Mesendoderm (in vitro differentiated cells): ENCODE measurements at regions not wholly inside any gene's neighbourhood (a gene's known extent, or its start where the extent isn't known, plus 50 kb on each side); places are given as distances from the start of the nearest gene placed in this dataset.

Experiments used
- DNase-seq: peaks from one replicate; pipeline ENCODE4 v3.0.0; 2013
- H2AK5ac ChIP-seq: 2 replicates; pipeline ENCODE4 v1.6.1; 2013; ENCODE audit warnings: low read length, inconsistent platforms
- H2BK120ac ChIP-seq: 2 replicates; pipeline ENCODE4 v1.6.1; 2013; ENCODE audit warnings: low read depth, mild to moderate bottlenecking, low read length, moderate library complexity, mixed read lengths
- H2BK15ac ChIP-seq: replicated peaks from 2 replicates; pipeline ENCODE4 v1.6.1; 2013; ENCODE audit warnings: low read depth, mild to moderate bottlenecking, moderate library complexity
- H2BK5ac ChIP-seq: 2 replicates; pipeline ENCODE4 v1.6.1; 2013; ENCODE audit warnings: low read length, inconsistent platforms
- H3K18ac ChIP-seq: 2 replicates; pipeline ENCODE4 v1.6.1; 2013; ENCODE audit warnings: mild to moderate bottlenecking, low read length, mixed read lengths
- H3K23ac ChIP-seq: one replicate; pipeline ENCODE4 v1.6.1; 2013; ENCODE audit warnings: low read length
- H3K27ac ChIP-seq: 2 replicates; pipeline ENCODE4 v1.5.1; 2013; ENCODE audit warnings: low read depth, mild to moderate bottlenecking, inconsistent platforms, low read length, moderate library complexity
- H3K27me3 ChIP-seq: 2 replicates; pipeline ENCODE4 v1.6.1; 2013; ENCODE audit warnings: low read length, control low read depth, mild to moderate bottlenecking, inconsistent platforms; ENCODE audit not compliant: insufficient read depth, poor library complexity
- H3K36me3 ChIP-seq: 2 replicates; pipeline ENCODE4 v1.6.1; 2013; ENCODE audit warnings: low read length, inconsistent platforms; ENCODE audit not compliant: control insufficient read depth, insufficient read depth
- H3K4ac ChIP-seq: one replicate; pipeline ENCODE4 v1.6.1; 2013; ENCODE audit warnings: low read depth, mild to moderate bottlenecking, low read length, moderate library complexity
- H3K4me1 ChIP-seq: 2 replicates; pipeline ENCODE4 v1.6.1; 2013; ENCODE audit warnings: low read depth, low read length, inconsistent platforms; ENCODE audit not compliant: control insufficient read depth
- H3K4me2 ChIP-seq: 2 replicates; pipeline ENCODE4 v1.6.1; 2013; ENCODE audit warnings: low read length
- H3K4me3 ChIP-seq: 2 replicates; pipeline ENCODE4 v1.5.1; 2013; ENCODE audit warnings: mild to moderate bottlenecking, low read length
- H3K56ac ChIP-seq: one replicate; pipeline ENCODE4 v1.6.1; 2013; ENCODE audit warnings: low read length
- H3K79me1 ChIP-seq: 2 replicates; pipeline ENCODE4 v1.6.1; 2013; ENCODE audit warnings: low read length, inconsistent platforms
- H3K79me2 ChIP-seq: 2 replicates; pipeline ENCODE4 v1.6.1; 2013; ENCODE audit warnings: mild to moderate bottlenecking, low read length; ENCODE audit not compliant: control insufficient read depth, insufficient read depth
- H3K9ac ChIP-seq: 2 replicates; pipeline ENCODE4 v1.6.1; 2013; ENCODE audit warnings: low read length, inconsistent platforms
- H4K5ac ChIP-seq: one replicate; pipeline ENCODE4 v1.6.1; 2013; ENCODE audit warnings: low read length
- H4K8ac ChIP-seq: one replicate; pipeline ENCODE4 v1.6.1; 2013; ENCODE audit warnings: low read depth, mild to moderate bottlenecking, control low read depth, low read length, moderate library complexity
- WGBS: extraction: QIAGEN DNeasy Blood & Tissue Kit; methylation state at CpG from one replicate; pipeline ENCODE4 v1.1.7; 2013; ENCODE audit warnings: low lambda C conversion rate, missing lambda C conversion rate; ENCODE audit not compliant: insufficient coverage; ENCODE audit errors: extremely low coverage; 5-methylcytosine and 5-hydroxymethylcytosine counted together

- Histone ChIP-seq H4K5ac (no peak overlapping the region), H3K79me1 (no peaks in the 10 kb centered on the region)
- DNase-seq, result no peak
Observed at GRCh38 chr1:60890664-60891063, 191.7 kb upstream of the NFIA start.

GRCh38 chr1:60889709-60890108 lies 192.7 kb upstream of the NFIA start:
- no peak overlapping the region for H3K4ac ChIP-seq
- H3K4me2 ChIP-seq, result no peak overlapping the region
- no peak overlapping the region for H4K5ac ChIP-seq
- DNase-seq, result no peak
- H3K18ac ChIP-seq, result no peak overlapping the region
- H4K8ac ChIP-seq, result no peak overlapping the region
- no peaks in the 10 kb centered on the region for H3K36me3 ChIP-seq
- H3K27ac ChIP-seq, result no peak overlapping the region
- H3K23ac ChIP-seq, result no peak overlapping the region
- no peak overlapping the region for H2BK5ac ChIP-seq
- no peaks in the 10 kb centered on the region for H3K27me3 ChIP-seq
- H2BK120ac ChIP-seq, result no peak overlapping the region
- H2BK15ac ChIP-seq, result no peak overlapping the region
- no peak overlapping the region for H2AK5ac ChIP-seq
- peaks cover 4% of the 10 kb centered on the region for H3K4me1 ChIP-seq
- H3K79me2 ChIP-seq, result no peaks in the 10 kb centered on the region
- H3K4me3 ChIP-seq, result no peak overlapping the region
- no peaks in the 10 kb centered on the region for H3K79me1 ChIP-seq
- WGBS, result no CpG with 5 or more reads among the region's 2 CpGs
- no peak overlapping the region for H3K9ac ChIP-seq
- no peak overlapping the region for H3K56ac ChIP-seq

More at GRCh38 chr1:60890664-60891063, 191.7 kb upstream of the NFIA start:
- H2BK5ac ChIP-seq, result no peak overlapping the region
- H3K36me3 ChIP-seq, result no peaks in the 10 kb centered on the region
- H3K27me3 ChIP-seq, result no peaks in the 10 kb centered on the region
- H2AK5ac ChIP-seq, result no peak overlapping the region
- H3K9ac ChIP-seq, result no peak overlapping the region
- H2BK120ac ChIP-seq, result peak overlapping the region; percentile 38
- peak overlapping the region; percentile 74 for H2BK15ac ChIP-seq
- H3K23ac ChIP-seq, result no peak overlapping the region
- no peak overlapping the region for H3K4me2 ChIP-seq
- H3K18ac ChIP-seq, result peak overlapping the region; percentile 60
- H3K56ac ChIP-seq, result no peak overlapping the region
- no peaks in the 10 kb centered on the region for H3K79me2 ChIP-seq
- no peak overlapping the region for H3K27ac ChIP-seq
- peaks cover 4% of the 10 kb centered on the region for H3K4me1 ChIP-seq
- H3K4me3 ChIP-seq, result no peak overlapping the region
- H4K8ac ChIP-seq, result no peak overlapping the region
- H3K4ac ChIP-seq, result peak overlapping the region; percentile 16

- peak overlapping the region; percentile 81 for H2BK5ac ChIP-seq
- peaks cover 4% of the 10 kb centered on the region for H3K4me1 ChIP-seq
- no peak overlapping the region for H4K5ac ChIP-seq
- H3K79me1 ChIP-seq, result no peaks in the 10 kb centered on the region
- H3K4me2 ChIP-seq, result no peak overlapping the region
- peak overlapping the region; percentile 89 for H2AK5ac ChIP-seq
- no peak overlapping the region for H3K23ac ChIP-seq
- no peak overlapping the region for H3K4me3 ChIP-seq
- peak overlapping the region; percentile 45 for H3K18ac ChIP-seq
- no peak overlapping the region for H4K8ac ChIP-seq
- no peak overlapping the region for H3K9ac ChIP-seq
- no peak overlapping the region for H2BK15ac ChIP-seq
- no peaks in the 10 kb centered on the region for H3K36me3 ChIP-seq
- H3K27me3 ChIP-seq, result no peaks in the 10 kb centered on the region
- no peak for DNase-seq
- no peaks in the 10 kb centered on the region for H3K79me2 ChIP-seq
- H3K4ac ChIP-seq, result peak overlapping the region; percentile 88
- H3K27ac ChIP-seq, result no peak overlapping the region
- peak overlapping the region; percentile 1 for H2BK120ac ChIP-seq
- peak overlapping the region; percentile 18 for H3K56ac ChIP-seq
- WGBS, result no CpG with 5 or more reads among the region's 3 CpGs
Observed at GRCh38 chr1:60888126-60888525, 194.2 kb upstream of the NFIA start.

GRCh38 chr1:60886793-60887331 lies 195.5 kb upstream of the NFIA start:
- peak; percentile 98 for DNase-seq
- no CpG with 5 or more reads among the region's 6 CpGs for WGBS

GRCh38 chr1:60886090-60886489 lies 196.3 kb upstream of the NFIA start:
- no peak overlapping the region for H4K8ac ChIP-seq
- H3K4me2 ChIP-seq, result no peak overlapping the region
- no peaks in the 10 kb centered on the region for H3K27me3 ChIP-seq
- no peak overlapping the region for H3K9ac ChIP-seq
- no peak overlapping the region for H2BK120ac ChIP-seq
- no peak overlapping the region for H3K27ac ChIP-seq
- H2BK15ac ChIP-seq, result peak overlapping the region; percentile 85
- no peak for DNase-seq
- no peak overlapping the region for H3K4me3 ChIP-seq
- H3K23ac ChIP-seq, result no peak overlapping the region
- whole genome bisulfite sequencing, result no CpG with 5 or more reads among the region's 1 CpG
- no peak overlapping the region for H3K18ac ChIP-seq
- H2BK5ac ChIP-seq, result peak overlapping the region; percentile 79
- peaks cover 4% of the 10 kb centered on the region for H3K4me1 ChIP-seq
- H3K79me2 ChIP-seq, result no peaks in the 10 kb centered on the region
- no peak overlapping the region for H3K4ac ChIP-seq
- H4K5ac ChIP-seq, result no peak overlapping the region
- no peak overlapping the region for H2AK5ac ChIP-seq
- no peaks in the 10 kb centered on the region for H3K79me1 ChIP-seq
- peak overlapping the region; percentile 60 for H3K56ac ChIP-seq
- no peaks in the 10 kb centered on the region for H3K36me3 ChIP-seq

More at GRCh38 chr1:60886793-60887331, 195.5 kb upstream of the NFIA start:
- H3K79me1 ChIP-seq, result no peaks in the 10 kb centered on the region
- H2BK120ac ChIP-seq, result no peak overlapping the region
- H4K5ac ChIP-seq, result no peak overlapping the region
- H3K4me2 ChIP-seq, result no peak overlapping the region
- no peaks in the 10 kb centered on the region for H3K79me2 ChIP-seq
- no peak overlapping the region for H3K4ac ChIP-seq
- H3K27ac ChIP-seq, result peak overlapping the region; percentile 24
- no peaks in the 10 kb centered on the region for H3K27me3 ChIP-seq
- H2AK5ac ChIP-seq, result no peak overlapping the region
- H2BK5ac ChIP-seq, result peak overlapping the region; percentile 73
- H3K9ac ChIP-seq, result no peak overlapping the region
- no peak overlapping the region for H3K23ac ChIP-seq
- H3K4me1 ChIP-seq, result peaks cover 4% of the 10 kb centered on the region
- H3K56ac ChIP-seq, result peak overlapping the region; percentile 65
- H2BK15ac ChIP-seq, result no peak overlapping the region
- no peak overlapping the region for H3K18ac ChIP-seq
- H3K4me3 ChIP-seq, result no peak overlapping the region
- H3K36me3 ChIP-seq, result no peaks in the 10 kb centered on the region
- no peak overlapping the region for H4K8ac ChIP-seq

- Histone ChIP-seq H2BK120ac (no peak overlapping the region), H3K27me3 (no peaks in the 10 kb centered on the region), H3K18ac (no peak overlapping the region), H3K4me3 (no peak overlapping the region), H3K9ac (no peak overlapping the region), H3K56ac (no peak overlapping the region), H2BK15ac (peak overlapping the region; percentile 74), H3K27ac (no peak overlapping the region), H3K79me2 (no peaks in the 10 kb centered on the region), H4K5ac (no peak overlapping the region), H2BK5ac (no peak overlapping the region), H3K4me1 (no peaks in the 10 kb centered on the region), H4K8ac (no peak overlapping the region), H3K23ac (no peak overlapping the region), H3K4ac (no peak overlapping the region), H2AK5ac (no peak overlapping the region), H3K4me2 (no peak overlapping the region), H3K36me3 (no peaks in the 10 kb centered on the region), H3K79me1 (no peaks in the 10 kb centered on the region)
- no CpG with 5 or more reads among the region's 2 CpGs for WGBS
- DNase-seq, result no peak
Observed at GRCh38 chr1:60880202-60880601, 202.2 kb upstream of the NFIA start.
